Suppressor macrophage treated with lipopolysaccharide for 4 hours (primary cell): ENCODE measurements at regions not wholly inside any gene's neighbourhood (a gene's known extent, or its start where the extent isn't known, plus 50 kb on each side); places are given as distances from the start of the nearest gene placed in this dataset.

Source experiments
- DNase-seq: peaks from one replicate; pipeline ENCODE4 v3.0.0-alpha.2; 2020

GRCh38 chr20:19079536-19080299 is 132.7 kb upstream of the SLC24A3 start:
- peak; percentile 9 for DNase-seq

GRCh38 chr20:19081937-19082336 is 130.5 kb upstream of the SLC24A3 start:
- DNase-seq: no peak

DNA sequence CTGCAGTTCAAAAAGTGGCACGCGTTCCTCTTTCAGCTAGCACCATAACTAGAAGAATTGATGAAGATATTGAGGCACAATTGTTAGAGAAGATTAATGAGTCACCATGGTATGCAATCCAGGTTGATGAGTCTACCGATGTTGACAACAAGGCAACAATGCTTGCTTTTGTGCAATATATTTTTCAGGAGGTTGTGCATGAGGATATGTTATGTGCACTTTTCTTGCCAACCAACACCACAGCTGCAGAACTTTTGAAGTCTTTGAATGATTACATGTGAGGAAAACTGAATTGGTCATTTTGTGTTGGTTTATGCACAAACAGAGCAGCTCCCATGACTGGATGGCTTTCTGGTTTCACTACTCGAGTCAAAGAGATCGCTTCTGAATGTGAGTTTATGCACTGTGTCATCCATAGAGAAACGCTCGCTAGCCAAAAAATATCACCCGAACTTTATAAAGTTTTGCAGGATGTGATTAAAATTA is 129.3 kb upstream of the SLC24A3 start:
- DNase-seq: no peak

GRCh38 chr20:19090332-19090731 is 122.1 kb upstream of the SLC24A3 start:
- no peak for DNase-seq

GRCh38 chr20:19094959-19095541 is 117.4 kb upstream of the SLC24A3 start:
- no peak for DNase-seq

DNA sequence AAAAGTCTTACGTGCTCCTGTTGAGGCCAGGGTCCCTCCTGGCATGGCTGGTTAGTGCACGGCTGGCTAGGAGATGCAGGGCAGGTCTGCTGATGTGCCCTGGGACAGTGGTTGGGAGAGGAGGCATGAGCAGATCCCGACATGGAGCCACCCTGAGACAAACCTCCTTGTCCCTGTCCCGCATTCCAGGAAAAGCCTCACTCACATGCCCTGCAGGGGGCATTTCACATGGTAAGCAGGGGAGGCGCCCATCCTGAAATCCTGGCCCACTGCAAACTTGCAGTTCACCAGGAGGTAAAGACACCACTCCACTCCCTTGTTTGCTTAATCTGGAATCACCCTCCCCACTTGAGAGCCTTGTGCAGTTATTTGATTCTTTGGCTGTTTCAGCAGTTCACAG is 116.7 kb upstream of the SLC24A3 start:
- DNase-seq: no peak

GRCh38 chr20:19096843-19097242 is 115.6 kb upstream of the SLC24A3 start:
- DNase-seq: no peak

DNA sequence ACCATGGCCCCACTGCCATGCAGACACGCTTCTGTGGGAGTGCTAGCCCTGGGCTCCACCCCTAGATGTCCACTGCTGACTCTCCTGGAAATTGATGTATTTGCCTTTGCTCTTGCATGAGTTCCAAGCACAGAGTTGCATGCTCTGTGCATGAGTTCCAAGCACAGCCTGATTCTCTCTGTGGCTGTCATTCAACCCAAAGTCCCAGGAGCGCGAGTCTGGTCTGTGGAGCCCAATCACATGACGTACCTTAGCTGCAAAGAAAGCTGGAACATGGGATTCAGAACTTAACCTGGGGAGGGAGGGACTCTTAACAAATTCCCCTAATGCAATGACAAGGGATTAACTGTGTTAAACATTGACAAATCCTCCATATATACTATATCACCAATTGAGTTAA is 114.3 kb upstream of the SLC24A3 start:
- no peak for DNase-seq

DNA sequence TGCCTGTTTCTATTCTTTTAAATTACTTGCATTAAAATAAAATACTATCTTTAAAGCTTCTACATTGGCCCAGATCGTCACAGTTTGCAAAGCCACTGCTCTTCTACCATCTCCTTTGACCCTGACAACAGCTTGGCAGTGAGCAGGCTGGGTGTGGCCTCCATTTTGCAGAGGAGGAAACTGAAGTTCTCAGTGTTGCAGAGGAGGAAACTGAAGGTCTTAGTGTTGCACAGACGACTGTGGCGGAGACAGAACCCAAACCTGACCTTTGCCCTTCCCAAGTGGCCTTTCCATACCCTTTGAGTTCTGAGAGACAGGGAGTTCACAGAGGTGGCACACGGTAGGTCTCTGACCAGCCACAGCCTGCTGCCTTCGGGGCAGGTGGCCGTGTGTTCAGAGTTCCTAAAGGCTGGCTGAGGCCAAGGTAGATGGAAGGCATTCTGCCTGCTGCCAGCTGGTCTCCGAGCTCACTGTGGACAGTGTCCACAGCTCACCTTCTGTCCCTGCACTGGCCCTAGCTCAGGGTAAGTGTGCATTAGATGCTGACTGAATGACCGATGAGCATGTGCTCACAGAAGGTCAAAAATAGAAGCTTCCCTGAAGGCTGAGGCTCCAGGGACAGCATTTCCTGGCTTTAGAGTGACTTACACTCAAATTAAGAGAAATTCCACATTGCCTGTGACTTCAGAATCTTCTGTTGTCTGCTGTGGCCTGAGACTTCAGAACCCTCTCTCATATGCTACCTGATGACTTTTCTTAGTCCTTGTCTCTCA is 113.5 kb upstream of the SLC24A3 start:
- DNase-seq: peak; percentile 16

DNA sequence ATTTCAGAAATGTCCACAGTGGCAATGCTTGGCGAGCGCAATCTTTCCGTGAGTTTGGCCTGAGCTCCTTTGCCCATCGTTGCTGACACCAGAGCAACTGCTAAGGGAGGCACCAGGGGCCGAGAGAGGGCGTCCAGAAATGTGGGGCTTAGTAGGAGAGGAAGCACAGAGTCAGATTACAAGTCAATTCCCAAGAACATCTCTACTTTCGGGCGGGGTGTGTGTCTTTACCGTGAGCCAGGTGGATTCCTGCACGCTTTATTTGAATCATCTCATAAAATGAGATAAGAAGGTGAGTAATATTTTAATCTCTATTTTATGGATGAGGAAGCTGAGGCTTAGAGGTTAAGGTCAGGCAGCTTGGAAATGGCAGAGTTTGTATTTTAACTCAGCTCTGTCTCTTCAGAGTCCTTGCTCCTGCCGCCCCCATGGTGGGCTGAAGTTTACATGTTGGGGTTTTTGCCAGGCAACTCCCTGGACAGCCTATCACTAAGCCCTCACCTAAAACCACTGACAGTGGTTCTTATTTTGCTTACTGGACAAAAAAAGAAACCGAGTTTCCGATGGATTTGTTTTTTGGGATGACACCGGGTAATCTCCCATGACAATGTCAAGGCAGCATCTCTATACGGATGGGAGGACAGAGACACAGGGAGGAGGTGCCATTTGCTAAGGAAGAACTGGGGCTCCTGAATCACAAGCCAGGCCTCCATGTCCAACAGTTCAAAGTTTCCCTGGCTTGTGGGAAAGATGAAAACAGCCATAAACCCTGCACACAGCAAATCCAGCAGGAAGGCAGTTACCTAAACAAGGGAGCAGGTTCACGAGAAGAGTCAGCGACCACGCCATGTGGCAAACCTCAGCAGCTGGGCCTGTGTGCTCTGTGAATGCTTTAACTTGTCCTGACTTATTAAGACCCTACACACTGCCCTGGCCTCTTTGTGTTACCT is 112.6 kb upstream of the SLC24A3 start:
- no peak for DNase-seq

DNA sequence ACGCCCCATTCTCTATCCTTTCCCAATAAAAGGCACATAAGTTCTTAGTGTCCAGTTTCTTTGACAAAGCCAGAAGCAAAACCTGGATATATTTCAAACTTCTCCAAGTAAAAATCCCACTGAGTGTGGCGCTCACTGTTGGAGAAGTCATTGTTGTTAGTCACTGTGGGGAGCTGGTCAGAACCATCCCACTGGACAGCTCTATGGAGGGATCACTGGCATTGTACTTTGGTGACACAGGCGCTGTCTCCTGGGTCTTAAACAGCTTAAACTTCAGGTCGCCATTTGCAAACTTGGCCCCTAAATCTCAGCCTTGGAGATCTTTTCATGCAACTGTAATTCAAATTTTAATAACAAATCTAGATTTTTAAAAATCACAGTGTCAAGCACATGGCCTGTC is 111.5 kb upstream of the SLC24A3 start:
- DNase-seq: no peak

- DNase-seq: no peak
Measured at GRCh38 chr20:19104186-19104585, 108.3 kb upstream of the SLC24A3 start.

- no peak for DNase-seq
Measured at GRCh38 chr20:19108155-19108554, 104.3 kb upstream of the SLC24A3 start.

DNA sequence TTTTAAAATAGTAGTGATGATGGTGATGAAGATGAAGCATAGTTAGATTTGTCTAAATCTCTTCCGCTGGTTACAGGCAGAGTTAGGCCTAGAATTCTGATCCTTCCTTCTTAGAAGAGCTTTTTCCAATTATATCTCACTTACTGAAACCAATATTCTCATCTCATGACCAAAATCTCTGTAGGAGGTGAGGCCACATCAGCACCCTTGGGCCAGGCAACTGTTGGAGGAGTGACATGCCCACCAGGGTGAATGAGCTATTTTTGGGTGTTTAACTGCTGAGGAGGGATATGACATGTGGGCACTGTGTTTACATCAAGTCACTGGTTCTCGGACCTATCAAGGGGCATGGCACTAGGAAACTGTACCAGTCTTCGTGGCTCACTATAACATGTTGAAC is 102.2 kb upstream of the SLC24A3 start:
- DNase-seq: no peak

- DNase-seq: no peak
Measured at GRCh38 chr20:19110881-19111460, 101.5 kb upstream of the SLC24A3 start.

DNA sequence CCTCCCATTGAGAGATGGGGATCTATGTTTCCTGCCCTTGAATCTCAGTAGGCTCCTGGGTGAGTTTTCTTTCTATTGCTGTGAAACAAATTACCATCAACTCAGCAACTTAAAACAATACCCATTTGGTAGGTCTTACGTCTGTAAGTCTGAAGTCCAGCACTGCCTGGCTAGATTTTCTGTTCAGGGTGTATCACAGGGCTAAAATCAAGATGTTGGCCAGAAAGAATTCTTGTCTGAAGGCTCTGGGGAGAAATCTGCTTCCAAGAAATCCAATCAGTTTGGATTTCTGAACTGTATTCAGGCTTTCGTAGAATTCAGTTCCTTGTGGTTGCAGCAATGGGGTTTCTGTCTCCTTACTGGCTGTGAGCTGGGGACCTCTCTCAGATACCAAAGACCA is 99.6 kb upstream of the SLC24A3 start:
- no peak for DNase-seq

- no peak for DNase-seq
Measured at GRCh38 chr20:19113343-19113930, 99.0 kb upstream of the SLC24A3 start.

- DNase-seq: no peak
Measured at GRCh38 chr20:19114410-19114809, 98.0 kb upstream of the SLC24A3 start.

DNA sequence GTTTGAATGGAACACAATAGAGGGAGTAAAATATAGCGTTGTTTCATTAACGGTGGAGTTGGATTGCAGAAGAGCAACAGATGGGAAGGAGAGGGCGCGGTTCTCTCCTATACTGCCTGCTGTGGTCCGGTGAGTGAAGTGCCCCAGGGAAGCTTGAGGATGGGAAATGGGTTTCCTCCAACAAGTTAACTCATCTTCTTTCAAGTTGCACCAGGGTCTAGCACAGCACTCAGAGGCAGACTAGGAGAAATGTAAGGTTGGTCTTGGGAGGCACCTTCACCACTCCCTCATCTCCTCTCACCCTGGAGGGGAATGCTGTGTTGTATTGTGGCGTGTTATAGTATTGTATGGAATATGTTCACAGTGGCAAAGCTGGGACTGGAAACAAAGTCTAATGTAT is 96.9 kb upstream of the SLC24A3 start:
- no peak for DNase-seq

DNA sequence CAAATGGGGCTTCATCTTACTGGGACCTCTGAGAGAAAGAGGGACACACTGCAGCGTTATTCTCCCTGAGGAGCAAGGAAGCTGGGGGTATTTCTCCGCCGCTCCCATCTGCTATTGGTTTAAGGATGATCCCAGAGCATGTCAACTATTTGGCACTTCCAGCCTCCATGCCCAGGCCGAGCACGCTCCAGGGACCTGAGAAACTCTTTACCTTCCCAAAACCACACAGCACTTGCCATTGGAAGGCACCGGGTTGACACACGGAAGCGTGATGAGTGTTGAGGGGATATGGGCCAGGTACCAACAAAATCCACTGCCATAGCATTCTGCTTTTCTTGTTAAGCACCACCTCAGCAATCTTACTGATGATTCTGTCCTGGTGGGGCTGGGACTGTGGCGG is 92.4 kb upstream of the SLC24A3 start:
- DNase-seq: no peak

DNA sequence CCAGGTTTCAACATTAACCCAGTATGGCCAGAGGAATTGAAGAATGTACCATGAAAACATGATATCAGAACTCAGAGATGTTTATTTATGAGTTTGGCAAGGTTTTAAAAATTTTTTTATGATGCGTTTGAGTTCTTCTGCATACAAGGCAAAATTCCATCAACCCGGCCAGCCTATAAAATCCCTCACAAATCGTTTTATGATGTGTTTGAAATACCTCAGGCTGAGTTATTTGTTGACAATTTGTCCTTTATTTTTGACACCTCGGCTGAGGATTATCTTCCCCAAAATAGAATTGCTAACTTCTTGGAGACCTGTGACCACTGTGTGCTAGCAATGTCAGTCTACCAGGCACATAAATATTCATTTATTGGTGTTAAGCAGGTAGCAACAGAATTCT is 91.9 kb upstream of the SLC24A3 start:
- DNase-seq: no peak

- DNase-seq: peak; percentile 20
Measured at GRCh38 chr20:19121463-19121862, 91.0 kb upstream of the SLC24A3 start.
